ENCODE measurements at regions not wholly inside any gene's neighbourhood (a gene's known extent, or its start where the extent isn't known, plus 50 kb on each side); places are given as distances from the start of the nearest gene placed in this dataset.

- H3K4me3 ChIP-seq (ENCODE audit: low read depth, low read length): no peak overlapping the region
- in situ Hi-C loops (cut with HindIII; ENCODE audit: low sequenced_read_pairs): no loop called here
- TF ChIP-seq CTCF (IDR thresholded peaks at IDR 0.05; ENCODE audit: low read depth, low read length): no peak
- DNase-seq (ENCODE audit: low read depth, low spot score): no peak
Observed at GRCh38 chr5:145205546-145205945, 629.6 kb downstream of the PRELID2 start.

- no peak overlapping the region for H3K4me3 ChIP-seq (ENCODE audit: low read depth, low read length)
- no peak for TF ChIP-seq CTCF (IDR thresholded peaks at IDR 0.05; ENCODE audit: low read depth, low read length)
- no peak for DNase-seq (ENCODE audit: low read depth, low spot score)
- in situ Hi-C loops (cut with HindIII; ENCODE audit: low sequenced_read_pairs): no loop called here
Observed at GRCh38 chr5:145204743-145205142, 630.4 kb downstream of the PRELID2 start.

- no peak for TF ChIP-seq CTCF (IDR thresholded peaks at IDR 0.05; ENCODE audit: low read depth, low read length)
- in situ Hi-C loops (cut with HindIII; ENCODE audit: low sequenced_read_pairs): no loop called here
- no peak overlapping the region for H3K4me3 ChIP-seq (ENCODE audit: low read depth, low read length)
- DNase-seq (ENCODE audit: low read depth, low spot score): no peak
Observed at GRCh38 chr5:145203193-145203592, 631.9 kb downstream of the PRELID2 start.

- in situ Hi-C loops (cut with HindIII; ENCODE audit: low sequenced_read_pairs): no loop called here
- no peak for DNase-seq (ENCODE audit: low read depth, low spot score)
- TF ChIP-seq CTCF (IDR thresholded peaks at IDR 0.05; ENCODE audit: low read depth, low read length): no peak
- H3K4me3 ChIP-seq (ENCODE audit: low read depth, low read length): no peak overlapping the region
Observed at GRCh38 chr5:145198525-145199260, 636.4 kb downstream of the PRELID2 start.

GRCh38 chr5:145189746-145190145, 645.4 kb downstream of the PRELID2 start:
- no peak for DNase-seq (ENCODE audit: low read depth, low spot score)
- no peak for TF ChIP-seq CTCF (IDR thresholded peaks at IDR 0.05; ENCODE audit: low read depth, low read length)
- in situ Hi-C loops (cut with HindIII; ENCODE audit: low sequenced_read_pairs): no loop called here
- no peak overlapping the region for H3K4me3 ChIP-seq (ENCODE audit: low read depth, low read length)

- DNase-seq (ENCODE audit: low read depth, low spot score): no peak
- no peak for TF ChIP-seq CTCF (IDR thresholded peaks at IDR 0.05; ENCODE audit: low read depth, low read length)
- in situ Hi-C loops (cut with HindIII; ENCODE audit: low sequenced_read_pairs): no loop called here
- no peak overlapping the region for H3K4me3 ChIP-seq (ENCODE audit: low read depth, low read length)
Observed at GRCh38 chr5:145180371-145180770, 654.8 kb downstream of the PRELID2 start.
